PC-3 (cell line): ENCODE measurements at regions not wholly inside any gene's neighbourhood (a gene's known extent, or its start where the extent isn't known, plus 50 kb on each side); places are given as distances from the start of the nearest gene placed in this dataset.

Experiments
- CTCF ChIP-seq: fragments of 300-600 bp; sonication (generic); conservative IDR thresholded peaks from 2 replicates; pipeline ENCODE4 v1.5.1; 2017; ENCODE audit warnings: antibody characterized with exemption, low read depth, mild to moderate bottlenecking, low read length
- EZH2 ChIP-seq: fragments of 300-600 bp; sonication (generic); IDR thresholded peaks from one replicate; pipeline ENCODE4 v1.6.1; 2017; ENCODE audit warnings: antibody characterized with exemption, mild to moderate bottlenecking, low read length; ENCODE audit not compliant: unreplicated experiment
- EZH2phosphoT487 ChIP-seq: fragments of 300-600 bp; sonication (generic); IDR thresholded peaks from 2 replicates; pipeline ENCODE4 v1.6.1; 2018; ENCODE audit warnings: mild to moderate bottlenecking, antibody characterized with exemption, low read length, borderline replicate concordance

- no peak for TF ChIP-seq CTCF
- no peak for TF ChIP-seq EZH2
- no peak for TF ChIP-seq EZH2phosphoT487
Observed at GRCh38 chrX:46072791-46073190, 472.4 kb downstream of the ZNF674 start.
